ENCODE measurements at regions not wholly inside any gene's neighbourhood (a gene's known extent, or its start where the extent isn't known, plus 50 kb on each side); places are given as distances from the start of the nearest gene placed in this dataset.
"Not testable (repeated sequence)": the region's sequence is repeated elsewhere in the genome, so short reads cannot be mapped to it uniquely, and the experiment has no call there.

DNA sequence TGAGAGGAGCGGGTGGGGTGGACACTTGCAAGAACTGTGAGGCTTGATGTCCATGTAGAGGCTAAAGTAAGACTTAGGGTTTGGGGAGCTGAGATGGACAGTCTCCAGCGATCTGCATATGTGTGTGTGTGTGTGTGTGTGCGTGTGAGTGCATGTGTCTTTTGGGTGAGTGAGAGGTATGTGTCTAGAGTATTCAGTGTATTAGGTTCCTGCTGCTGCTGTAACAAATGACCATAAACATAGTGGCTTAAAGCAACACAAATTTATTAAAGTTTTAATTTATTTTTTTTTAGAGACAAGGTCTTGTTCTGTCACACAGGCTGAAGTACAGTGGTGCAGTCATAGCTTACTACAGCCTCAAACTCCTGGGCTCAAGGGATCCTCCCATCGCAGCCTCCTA, 155.4 kb upstream of the SPRED2 start:
- DNase-seq = no peak

DNA sequence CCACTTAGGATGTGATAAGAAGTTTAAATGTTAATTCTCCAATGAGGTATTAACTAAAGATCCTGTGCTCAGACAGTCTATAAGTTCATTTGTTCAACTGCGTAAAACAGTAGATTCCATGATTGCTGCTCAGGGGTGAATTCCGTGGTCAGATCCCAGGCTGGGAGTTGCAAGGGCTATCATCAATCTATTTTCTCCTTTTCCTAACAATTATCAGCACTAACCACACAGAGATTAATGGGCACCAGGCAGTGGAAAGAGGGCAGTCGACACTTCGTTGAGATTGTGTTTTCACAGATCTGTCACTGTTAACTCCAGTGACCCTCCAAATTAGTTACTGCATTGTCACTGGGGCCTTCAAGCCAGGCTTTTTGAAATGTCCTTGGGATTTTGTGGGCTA, 154.1 kb upstream of the SPRED2 start:
- DNase-seq = no peak

- DNase-seq = no peak
Measured at GRCh38 chr2:65583061-65583460, 150.7 kb upstream of the SPRED2 start.

DNA sequence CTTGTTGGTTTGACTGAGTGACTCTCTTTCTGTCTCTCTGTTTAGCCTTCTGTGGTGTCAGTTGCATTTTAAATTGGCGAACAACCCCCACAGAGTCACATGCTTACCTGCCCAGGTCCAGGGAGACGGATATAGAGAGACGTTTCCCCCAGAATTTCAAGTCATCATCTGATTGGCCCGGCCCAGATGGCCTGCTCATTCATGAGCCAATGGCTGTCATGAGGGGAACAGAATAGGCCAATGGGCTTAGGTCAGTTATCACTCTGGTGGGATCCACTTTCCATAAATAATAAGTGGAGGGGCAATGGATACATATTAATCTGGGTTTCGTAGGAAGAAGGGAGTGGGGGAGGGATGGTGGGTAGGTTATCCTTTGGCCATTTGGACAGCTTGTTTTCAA, 150.0 kb upstream of the SPRED2 start:
- DNase-seq = no peak

DNA sequence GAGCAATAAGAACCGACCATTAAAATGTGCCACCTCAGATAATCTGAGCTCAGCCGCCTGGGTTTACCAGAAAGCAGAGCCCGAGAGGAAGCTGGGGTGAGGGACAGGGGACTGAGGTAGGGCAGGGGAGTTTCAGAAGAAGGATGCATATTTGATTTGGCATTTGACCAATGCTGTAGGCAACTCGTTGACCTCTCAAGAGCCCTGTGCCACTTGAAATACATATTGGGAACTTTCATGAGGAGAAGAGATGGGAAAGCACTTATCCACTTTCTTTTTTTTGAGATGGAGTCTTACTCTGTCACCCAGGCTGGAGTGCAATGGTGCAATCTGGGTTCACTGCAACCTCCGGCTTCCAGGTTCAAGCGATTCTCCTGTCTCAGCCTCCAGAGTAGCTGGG, 148.4 kb upstream of the SPRED2 start:
- no peak for DNase-seq

DNA sequence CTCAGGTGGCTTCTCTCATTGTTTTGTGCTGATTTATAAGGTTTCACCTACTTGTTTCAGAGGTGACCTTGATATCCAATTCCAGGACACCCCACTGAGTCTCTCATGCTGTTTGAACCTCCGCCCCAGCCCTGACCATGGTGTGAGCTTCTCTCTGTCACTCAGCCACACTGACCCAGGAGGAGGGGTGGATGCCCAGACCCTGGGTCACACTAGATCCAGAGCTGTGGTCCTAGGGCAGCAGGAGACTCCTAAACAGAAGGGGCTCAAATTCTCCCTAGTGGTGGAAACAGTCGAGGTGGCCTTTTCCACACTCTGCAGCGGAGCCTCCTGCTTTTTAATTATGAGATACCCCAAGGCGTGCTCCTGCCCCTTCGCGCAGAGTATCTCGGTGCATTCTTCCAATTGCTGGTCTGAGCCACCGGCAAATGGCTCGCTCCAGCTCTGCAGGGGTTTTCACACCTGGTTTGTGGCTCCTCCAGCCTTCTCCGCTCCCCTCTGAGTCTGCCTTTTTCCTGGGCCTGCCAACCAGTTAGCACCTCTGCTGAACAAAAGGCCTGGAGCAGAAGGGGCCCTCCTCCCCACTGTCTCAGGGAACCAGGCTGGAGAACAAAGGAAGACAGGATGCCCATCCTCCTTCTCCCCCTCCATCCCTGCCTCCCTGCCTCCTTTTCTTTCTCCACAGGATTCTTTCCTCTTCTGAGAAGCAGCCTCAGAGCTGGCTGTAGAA, 147.3 kb upstream of the SPRED2 start:
- no peak for DNase-seq

- DNase-seq = no peak
Measured at GRCh38 chr2:65577654-65578053, 145.3 kb upstream of the SPRED2 start.

DNA sequence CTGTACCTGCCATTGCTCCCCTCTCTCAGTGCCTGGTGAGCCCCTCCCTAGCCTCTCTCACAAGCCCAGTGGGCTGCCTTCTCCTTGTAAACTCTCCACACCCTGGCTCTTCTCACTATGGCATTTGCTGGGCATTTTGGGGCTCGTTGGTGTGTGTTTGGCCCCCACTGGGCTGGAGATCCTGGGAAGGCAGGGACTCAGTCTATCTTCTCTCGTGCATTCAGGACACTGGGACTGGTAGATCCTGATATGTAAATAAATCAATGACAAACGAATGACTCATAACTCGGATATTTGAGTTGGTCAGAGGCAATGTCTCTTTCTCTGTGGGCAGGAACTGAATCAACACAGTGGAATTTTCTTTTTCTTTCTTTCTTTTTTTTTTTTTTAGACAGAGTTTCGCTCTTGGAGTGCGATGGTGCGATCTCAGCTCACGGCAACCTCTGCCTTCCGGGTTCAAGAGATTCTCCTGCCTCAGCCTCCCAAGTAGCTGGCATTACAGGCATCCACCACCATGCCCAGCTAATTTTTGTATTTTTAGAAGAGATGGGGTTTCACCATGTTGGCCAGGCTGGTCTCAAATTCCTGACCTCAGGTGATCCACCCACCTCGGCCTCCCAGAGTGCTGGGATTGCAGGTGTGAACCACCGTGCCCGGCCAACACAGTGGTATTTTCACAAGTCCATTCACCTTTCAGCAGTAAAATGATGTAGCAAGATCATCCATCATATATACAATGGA, 144.6 kb upstream of the SPRED2 start:
- DNase-seq = no peak

GRCh38 chr2:65576278-65576677, 143.9 kb upstream of the SPRED2 start:
- DNase-seq = no peak

- no peak for DNase-seq
Measured at GRCh38 chr2:65574993-65575392, 142.6 kb upstream of the SPRED2 start.

DNA sequence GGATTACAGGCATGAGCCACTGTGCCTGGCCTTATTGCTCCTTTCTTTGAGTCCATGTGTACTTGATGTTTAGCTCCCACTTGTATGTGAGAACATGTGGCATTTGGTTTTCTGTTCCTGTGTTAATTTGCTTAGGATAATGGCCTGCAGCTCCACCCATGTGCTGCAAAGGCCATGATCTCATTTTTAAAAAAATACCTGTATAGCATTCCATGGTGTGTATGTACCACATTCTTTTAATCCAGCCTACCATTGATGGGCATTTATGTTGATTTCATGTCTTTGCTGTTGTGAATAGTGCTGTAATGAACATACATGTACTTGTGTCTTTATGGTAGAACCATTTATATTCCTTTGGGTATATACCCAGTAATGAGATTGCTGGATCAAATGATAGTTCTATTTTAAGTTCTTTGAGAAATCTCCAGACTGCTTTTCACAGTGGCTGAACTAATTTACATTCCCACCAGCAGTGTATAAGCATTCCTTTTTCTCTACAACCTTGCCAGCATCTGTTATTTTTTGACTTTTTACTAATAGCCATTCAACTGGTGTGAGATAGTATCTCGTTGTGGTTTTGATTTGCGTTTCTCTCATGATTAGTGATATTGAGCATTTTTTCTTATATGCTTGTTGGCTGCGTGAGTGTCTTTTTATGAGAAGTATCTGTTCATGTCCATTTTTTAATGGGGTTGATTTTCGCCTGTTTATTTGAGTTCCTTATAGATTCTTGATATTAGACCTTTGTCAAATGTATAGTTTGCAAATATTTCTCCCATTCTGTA, 136.4 kb upstream of the SPRED2 start:
- DNase-seq = not testable (repeated sequence)

GRCh38 chr2:65566617-65567016, 134.2 kb upstream of the SPRED2 start:
- DNase-seq = peak; percentile 3

- no peak for DNase-seq
Measured at GRCh38 chr2:65565681-65566080, 133.3 kb upstream of the SPRED2 start.

GRCh38 chr2:65564299-65564698, 131.9 kb upstream of the SPRED2 start:
- no peak for DNase-seq

DNA sequence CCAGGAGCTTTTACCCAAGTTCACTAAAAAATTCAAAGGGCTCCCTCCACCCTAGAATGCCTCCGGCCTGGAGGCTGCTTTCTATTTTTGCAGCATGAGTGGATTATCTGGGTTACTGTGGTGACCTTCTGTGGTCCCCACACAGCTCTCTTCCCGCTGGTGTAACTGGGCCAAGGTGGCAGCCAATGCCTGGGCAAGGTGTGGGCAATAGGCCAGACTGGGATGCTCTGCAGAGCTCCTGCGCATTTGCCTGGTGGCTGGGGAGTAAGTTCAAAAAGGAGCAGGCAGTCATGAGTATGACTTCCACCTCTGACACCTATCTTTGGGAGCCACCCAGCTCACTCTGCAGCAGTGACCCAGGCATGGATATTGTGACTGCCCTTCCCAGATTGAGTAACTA, 130.5 kb upstream of the SPRED2 start:
- DNase-seq = no peak

- DNase-seq = no peak
Measured at GRCh38 chr2:65558743-65559142, 126.3 kb upstream of the SPRED2 start.

DNA sequence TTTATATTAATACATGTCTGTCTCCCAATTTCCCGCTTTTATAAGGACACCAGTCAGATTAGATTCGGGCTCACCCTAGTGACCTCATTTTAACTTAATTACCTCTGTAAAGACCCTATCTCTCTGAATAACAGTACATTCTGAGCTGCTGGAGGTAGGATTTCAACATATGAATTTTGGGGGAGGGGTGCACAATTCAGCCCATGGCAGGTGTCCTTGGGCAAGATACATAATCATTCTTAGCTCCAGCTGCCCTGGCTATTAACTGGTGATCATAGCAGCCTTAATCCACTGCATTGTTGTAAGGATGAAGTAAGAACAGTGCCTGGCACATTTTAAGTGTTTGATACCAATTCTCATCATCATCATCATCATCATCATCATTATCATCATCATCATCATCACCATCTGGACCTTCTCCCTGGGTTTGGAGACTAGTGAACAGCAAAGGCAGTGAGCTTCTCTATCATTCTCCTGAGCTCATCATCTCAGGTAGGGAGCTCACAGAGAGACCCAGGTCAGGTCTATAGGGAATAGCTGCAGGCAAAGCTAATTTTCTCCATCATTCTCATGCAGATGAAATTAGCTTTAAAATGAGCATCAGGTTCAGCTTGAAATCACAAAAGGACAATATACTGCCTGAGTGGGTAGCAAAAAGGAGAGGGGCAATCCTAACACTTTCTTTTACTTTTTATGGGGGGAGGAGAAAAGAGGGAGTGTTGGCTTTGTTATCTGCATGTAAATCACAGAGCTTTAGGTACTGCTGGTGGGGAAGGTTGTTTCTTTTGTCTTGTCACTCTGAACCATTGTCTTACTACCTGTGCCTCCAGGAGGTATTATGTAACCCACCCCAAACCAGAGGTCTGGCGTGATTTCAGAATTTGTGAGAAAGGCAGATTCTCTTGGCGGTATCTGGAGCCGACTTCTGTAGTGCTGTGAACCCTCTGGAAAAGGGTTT, 125.5 kb upstream of the SPRED2 start:
- no peak for DNase-seq

DNA sequence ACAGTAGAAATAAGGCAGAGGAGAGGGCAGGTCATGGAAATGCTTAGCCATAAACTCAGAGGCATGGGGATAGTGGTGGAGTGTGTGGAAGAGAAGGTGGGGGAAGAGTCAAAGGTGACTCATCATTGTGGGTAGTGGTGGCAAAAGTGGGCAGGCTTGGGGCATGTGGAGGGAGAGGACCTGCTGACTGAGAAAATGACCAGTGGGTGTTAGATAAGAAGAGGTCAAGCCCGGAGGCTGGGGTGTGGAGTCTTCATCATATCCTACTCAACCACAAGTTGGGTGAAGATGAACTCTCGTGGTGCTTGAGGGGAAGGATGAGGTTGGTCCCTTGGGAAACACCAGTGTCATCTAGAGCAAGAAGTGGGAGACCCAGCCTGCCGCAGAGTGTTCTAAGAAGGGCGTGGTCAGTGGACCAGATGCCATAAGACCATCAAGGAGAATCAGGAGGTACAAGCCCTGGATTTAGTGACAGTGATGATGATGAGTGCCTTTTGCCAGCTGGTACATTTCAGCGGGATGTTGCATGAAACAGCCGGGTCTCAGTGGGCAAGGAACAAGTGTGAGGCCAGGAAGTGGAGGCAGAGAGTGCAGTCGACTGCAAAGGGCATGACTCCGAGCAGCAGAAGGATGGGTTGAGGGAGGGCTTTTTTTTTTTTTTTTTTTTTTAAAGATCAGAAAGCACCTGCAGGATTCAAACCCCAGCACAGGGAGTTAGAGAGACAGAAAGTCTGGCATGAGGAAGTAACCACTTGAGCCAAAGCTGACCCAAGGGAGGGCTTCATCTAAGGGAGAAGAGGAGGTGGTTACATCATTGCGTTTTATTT, 122.6 kb upstream of the SPRED2 start:
- DNase-seq = peak; percentile 20

GRCh38 chr2:65553504-65554074, 121.2 kb upstream of the SPRED2 start:
- DNase-seq = no peak

DNA sequence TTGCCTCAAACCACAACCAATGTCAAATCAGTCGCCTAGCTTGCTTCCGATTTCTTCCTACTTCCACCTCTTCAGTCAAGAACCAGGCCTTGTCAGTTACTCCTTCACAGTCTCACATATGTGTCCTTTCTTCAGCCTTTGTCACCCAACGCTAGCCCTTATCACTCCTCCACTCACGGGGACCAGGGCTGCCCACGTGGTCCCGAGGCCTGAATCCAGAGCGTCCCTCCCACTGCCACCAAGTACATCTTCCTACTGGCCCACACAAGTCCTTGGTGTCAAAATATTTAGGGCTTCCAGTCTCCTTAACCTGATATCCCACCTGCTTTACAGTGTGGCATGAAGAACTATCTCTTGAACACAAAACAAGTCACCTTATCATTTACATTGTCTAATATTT, 119.1 kb upstream of the SPRED2 start:
- no peak for DNase-seq

DNA sequence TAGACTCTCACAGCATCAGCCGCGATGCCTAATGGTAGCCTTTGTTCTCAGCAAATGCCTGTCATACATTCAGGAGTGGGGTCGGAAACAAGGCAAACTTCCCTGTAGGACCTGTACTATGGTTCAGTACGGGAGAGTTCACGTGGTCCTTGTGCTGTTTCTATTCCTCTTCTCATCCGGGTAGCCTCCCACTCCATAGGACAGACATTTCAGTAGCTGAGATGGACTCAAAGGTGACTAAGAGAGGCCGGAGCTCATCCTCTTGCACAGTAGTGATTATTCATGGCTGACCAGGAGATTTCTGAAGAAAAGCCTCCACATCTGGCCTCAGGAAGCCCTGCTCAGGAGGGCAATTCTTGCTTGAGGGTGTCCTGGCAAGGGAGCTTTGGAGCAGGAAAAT, 117.8 kb upstream of the SPRED2 start:
- no peak for DNase-seq
